NCI-H345 treated with DMSO at 0.1 percent for 48 hours (cell line): ENCODE measurements at regions not wholly inside any gene's neighbourhood (a gene's known extent, or its start where the extent isn't known, plus 50 kb on each side); places are given as distances from the start of the nearest gene placed in this dataset.

Source experiments
- DNase-seq: peaks from one replicate; lab custom pipeline; 2025; ENCODE audit not compliant: unreplicated experiment; lab: John Stamatoyannopoulos, UW

GRCh38 chrX:9191392-9191791 lies 157.5 kb upstream of the FAM9B start:
- no peak for DNase-seq

GRCh38 chrX:9195199-9195880 lies 161.4 kb upstream of the FAM9B start:
- DNase-seq: no peak

- DNase-seq: no peak
These were observed 163.2 kb upstream of the FAM9B start for GRCh38 chrX:9196961-9197640.

GRCh38 chrX:9204560-9204959 lies 170.6 kb upstream of the FAM9B start:
- DNase-seq: no peak

- DNase-seq: no peak
These were observed 171.8 kb upstream of the FAM9B start for GRCh38 chrX:9205599-9206223.

GRCh38 chrX:9207142-9207541 lies 173.2 kb upstream of the FAM9B start:
- DNase-seq: no peak

GRCh38 chrX:9211269-9211668 lies 177.3 kb upstream of the FAM9B start:
- no peak for DNase-seq

GRCh38 chrX:9221781-9222180 lies 187.9 kb upstream of the FAM9B start:
- no peak for DNase-seq

- no peak for DNase-seq
These were observed 188.4 kb upstream of the FAM9B start for GRCh38 chrX:9222299-9222698.

GRCh38 chrX:9227276-9227675 lies 193.3 kb upstream of the FAM9B start:
- DNase-seq: no peak

GRCh38 chrX:9231491-9231890 lies 197.6 kb upstream of the FAM9B start:
- DNase-seq: no peak

GRCh38 chrX:9233141-9233540 lies 199.2 kb upstream of the FAM9B start:
- no peak for DNase-seq

GRCh38 chrX:9234315-9234714 lies 200.4 kb upstream of the FAM9B start:
- no peak for DNase-seq

- no peak for DNase-seq
These were observed 201.8 kb upstream of the FAM9B start for GRCh38 chrX:9235722-9236121.

GRCh38 chrX:9240956-9241355 lies 207.0 kb upstream of the FAM9B start:
- DNase-seq: no peak

- DNase-seq: no peak
These were observed 207.5 kb upstream of the FAM9B start for GRCh38 chrX:9241427-9241826.

- no peak for DNase-seq
These were observed 215.3 kb upstream of the FAM9B start for GRCh38 chrX:9249051-9249846.

- DNase-seq: no peak
These were observed 212.7 kb upstream of the TBL1X start for GRCh38 chrX:9252182-9252581.

GRCh38 chrX:9253211-9253610 lies 211.6 kb upstream of the TBL1X start:
- no peak for DNase-seq

GRCh38 chrX:9257718-9258420 lies 207.0 kb upstream of the TBL1X start:
- DNase-seq: no peak
